ENCODE measurements at regions not wholly inside any gene's neighbourhood (a gene's known extent, or its start where the extent isn't known, plus 50 kb on each side); places are given as distances from the start of the nearest gene placed in this dataset.
"Not testable (repeated sequence)": the region's sequence is repeated elsewhere in the genome, so short reads cannot be mapped to it uniquely, and the experiment has no call there.

- DNase-seq = no peak
- H3K4me3 ChIP-seq = no peak overlapping the region
- no peaks in the 10 kb centered on the region for H3K4me1 ChIP-seq
- H3K27me3 ChIP-seq = no peaks in the 10 kb centered on the region
- intact Hi-C loops (cut with DNase I; ENCODE audit: low total_unique reads) = no loop called here
- no peaks in the 10 kb centered on the region for H3K36me3 ChIP-seq (ENCODE audit: low read depth, missing control alignments)
- no peak overlapping the region for H3K27ac ChIP-seq
- H3K9me3 ChIP-seq = no peaks in the 10 kb centered on the region
- no peak for TF ChIP-seq POLR2A (IDR thresholded peaks at IDR 0.05)
- TF ChIP-seq, protein P1, sequence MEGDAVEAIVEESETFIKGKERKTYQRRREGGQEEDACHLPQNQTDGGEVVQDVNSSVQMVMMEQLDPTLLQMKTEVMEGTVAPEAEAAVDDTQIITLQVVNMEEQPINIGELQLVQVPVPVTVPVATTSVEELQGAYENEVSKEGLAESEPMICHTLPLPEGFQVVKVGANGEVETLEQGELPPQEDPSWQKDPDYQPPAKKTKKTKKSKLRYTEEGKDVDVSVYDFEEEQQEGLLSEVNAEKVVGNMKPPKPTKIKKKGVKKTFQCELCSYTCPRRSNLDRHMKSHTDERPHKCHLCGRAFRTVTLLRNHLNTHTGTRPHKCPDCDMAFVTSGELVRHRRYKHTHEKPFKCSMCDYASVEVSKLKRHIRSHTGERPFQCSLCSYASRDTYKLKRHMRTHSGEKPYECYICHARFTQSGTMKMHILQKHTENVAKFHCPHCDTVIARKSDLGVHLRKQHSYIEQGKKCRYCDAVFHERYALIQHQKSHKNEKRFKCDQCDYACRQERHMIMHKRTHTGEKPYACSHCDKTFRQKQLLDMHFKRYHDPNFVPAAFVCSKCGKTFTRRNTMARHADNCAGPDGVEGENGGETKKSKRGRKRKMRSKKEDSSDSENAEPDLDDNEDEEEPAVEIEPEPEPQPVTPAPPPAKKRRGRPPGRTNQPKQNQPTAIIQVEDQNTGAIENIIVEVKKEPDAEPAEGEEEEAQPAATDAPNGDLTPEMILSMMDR (IDR thresholded peaks at IDR 0.05) = no peak
- 61 to 84% methylated on average over 6 to 7 of the region's 7 CpGs for WGBS, 2 donors
Observed at GRCh38 chr6:167211881-167212712, 54.3 kb upstream of the GPR31 start.

GRCh38 chr6:167212713-167213005 lies 54.9 kb upstream of the GPR31 start:
- Histone ChIP-seq H3K36me3 (ENCODE audit: low read depth, missing control alignments) (no peaks in the 10 kb centered on the region), H3K4me1 (no peaks in the 10 kb centered on the region), H3K27me3 (no peaks in the 10 kb centered on the region), H3K4me3 (no peak overlapping the region), H3K27ac (no peak overlapping the region), H3K9me3 (no peaks in the 10 kb centered on the region)
- WGBS, 2 donors = 91% methylated on average over 4 of the region's 4 CpGs
- no peak for DNase-seq
- TF ChIP-seq, protein P1 (IDR thresholded peaks at IDR 0.05) = no peak
- no peak for TF ChIP-seq POLR2A (IDR thresholded peaks at IDR 0.05)
- intact Hi-C loops (cut with DNase I; ENCODE audit: low total_unique reads) = no loop called here

DNA sequence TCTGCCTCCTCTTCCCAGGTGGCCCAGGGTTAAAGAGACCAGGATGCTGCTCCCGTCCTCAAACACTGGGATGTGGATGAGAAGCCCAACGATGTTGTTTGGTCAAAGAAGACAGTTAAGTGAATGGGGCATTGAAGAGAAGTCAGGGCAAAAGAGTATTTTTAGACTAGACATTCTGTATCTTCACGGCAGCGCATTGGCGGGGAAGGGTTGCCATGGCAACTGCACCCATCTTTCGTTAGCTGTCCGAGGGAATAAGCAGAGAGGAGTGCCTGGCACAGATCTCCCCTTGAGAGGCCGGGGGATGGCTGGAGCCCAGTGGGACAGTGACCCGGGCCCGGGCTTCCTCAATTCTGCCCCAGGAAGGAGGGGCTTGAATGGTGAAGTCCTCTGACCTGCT lies 56.4 kb upstream of the GPR31 start:
- Histone ChIP-seq H3K4me1 (no peaks in the 10 kb centered on the region), H3K9me3 (no peaks in the 10 kb centered on the region), H3K4me3 (no peak overlapping the region), H3K27ac (no peak overlapping the region), H3K36me3 (ENCODE audit: low read depth, missing control alignments) (no peaks in the 10 kb centered on the region), H3K27me3 (no peaks in the 10 kb centered on the region)
- no peak for DNase-seq
- no peak for TF ChIP-seq POLR2A (IDR thresholded peaks at IDR 0.05)
- TF ChIP-seq, protein P1 (IDR thresholded peaks at IDR 0.05) = no peak
- WGBS, 2 donors = 68 to 84% methylated on average over 9 to 10 of the region's 10 CpGs
- intact Hi-C loops (cut with DNase I; ENCODE audit: low total_unique reads) = no loop called here

DNA sequence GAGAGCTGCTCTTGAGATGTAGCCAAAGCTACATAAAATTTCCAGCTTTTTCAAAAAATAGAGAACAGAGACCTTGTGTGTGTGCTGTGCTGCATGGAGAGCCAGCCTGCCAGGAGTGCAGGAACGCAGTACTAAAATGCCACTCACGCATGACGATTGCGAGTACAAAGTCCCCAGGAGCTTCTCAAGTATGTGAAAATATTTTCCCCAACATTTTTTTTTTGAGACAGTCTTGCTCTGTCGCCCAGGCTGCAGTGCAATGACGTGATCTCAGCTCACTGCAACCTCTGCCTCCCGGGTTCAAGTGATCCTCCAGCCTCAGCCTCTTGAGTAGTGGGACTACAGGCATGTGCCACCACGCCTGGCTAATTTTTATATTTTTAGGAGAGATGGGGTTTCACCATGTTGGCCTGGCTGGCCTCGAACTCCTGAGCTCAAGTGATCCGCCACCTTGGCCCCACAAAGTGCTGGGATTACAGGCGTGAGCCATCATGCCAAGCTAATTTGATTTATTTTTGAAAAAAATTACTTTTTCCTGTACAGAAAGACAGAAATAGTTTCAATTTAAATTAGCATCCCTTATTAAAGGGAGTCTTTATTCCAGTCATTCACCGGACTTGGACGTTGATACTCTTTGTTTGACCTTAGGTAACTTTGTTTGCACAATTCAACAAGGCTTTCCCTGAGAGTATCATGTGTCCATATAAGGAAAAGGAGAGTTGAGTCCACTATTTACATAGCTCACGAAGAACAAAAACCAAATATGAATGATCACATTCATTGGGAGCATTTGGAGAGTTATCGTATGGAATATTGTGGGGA lies 57.9 kb upstream of the GPR31 start:
- H3K27ac ChIP-seq; intact Hi-C loops (cut with DNase I; ENCODE audit: low total_unique reads); H3K4me3 ChIP-seq; H3K4me1 ChIP-seq; DNase-seq; H3K27me3 ChIP-seq; H3K9me3 ChIP-seq; H3K36me3 ChIP-seq (ENCODE audit: low read depth, missing control alignments): not testable (repeated sequence)
- 43 to 88% methylated on average over 14 to 15 of the region's 15 CpGs for WGBS, 2 donors

- H3K4me1 ChIP-seq; DNase-seq; H3K4me3 ChIP-seq; H3K27me3 ChIP-seq; H3K36me3 ChIP-seq (ENCODE audit: low read depth, missing control alignments); H3K9me3 ChIP-seq; H3K27ac ChIP-seq; intact Hi-C loops (cut with DNase I; ENCODE audit: low total_unique reads): not testable (repeated sequence)
- 70 to 79% methylated on average over 9 to 15 of the region's 15 CpGs for WGBS, 2 donors
Observed at GRCh38 chr6:167216390-167217050, 58.7 kb upstream of the GPR31 start.

GRCh38 chr6:167217073-167217472 lies 59.3 kb upstream of the GPR31 start:
- DNase-seq; intact Hi-C loops (cut with DNase I; ENCODE audit: low total_unique reads); H3K36me3 ChIP-seq (ENCODE audit: low read depth, missing control alignments); H3K27me3 ChIP-seq; H3K4me1 ChIP-seq; H3K9me3 ChIP-seq; H3K27ac ChIP-seq; H3K4me3 ChIP-seq: not testable (repeated sequence)
- 91 to 95% methylated on average over 4 of the region's 4 CpGs for WGBS, 2 donors

GRCh38 chr6:167217951-167218759 lies 60.4 kb upstream of the GPR31 start:
- H3K4me3 ChIP-seq; H3K36me3 ChIP-seq (ENCODE audit: low read depth, missing control alignments); intact Hi-C loops (cut with DNase I; ENCODE audit: low total_unique reads); H3K4me1 ChIP-seq; H3K27me3 ChIP-seq; H3K27ac ChIP-seq; H3K9me3 ChIP-seq: not testable (repeated sequence)
- WGBS, 2 donors = 39% methylated on average over 11 to 12 of the region's 15 CpGs
- DNase-seq = peak; percentile 35

DNA sequence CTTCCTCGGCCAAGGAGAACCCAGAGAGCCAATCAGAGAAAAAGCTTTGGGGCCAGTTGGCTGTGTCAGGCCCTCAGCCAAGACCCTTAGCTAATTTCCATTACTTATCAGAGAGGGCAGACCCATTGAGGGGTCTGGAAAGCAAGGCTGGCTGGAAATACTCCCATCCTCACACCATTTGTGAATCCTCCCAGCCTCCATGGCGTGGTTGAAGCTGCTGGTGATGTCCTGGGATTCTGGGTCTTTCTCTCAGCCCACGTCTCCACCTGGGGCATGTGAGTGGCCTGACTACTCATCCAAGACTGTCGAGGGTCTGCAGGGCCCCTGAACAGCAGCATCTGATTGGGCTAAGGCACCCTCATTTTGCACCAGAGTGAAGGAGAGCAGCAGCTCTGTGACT lies 61.3 kb upstream of the GPR31 start:
- H3K9me3 ChIP-seq; DNase-seq; H3K27ac ChIP-seq; H3K4me1 ChIP-seq; H3K36me3 ChIP-seq (ENCODE audit: low read depth, missing control alignments); H3K4me3 ChIP-seq; H3K27me3 ChIP-seq; intact Hi-C loops (cut with DNase I; ENCODE audit: low total_unique reads): not testable (repeated sequence)
- WGBS, 2 donors = 87 to 95% methylated on average over 4 of the region's 4 CpGs

Measured in testis (tissue), 2 donors.